ENCODE measurements at regions not wholly inside any gene's neighbourhood (a gene's known extent, or its start where the extent isn't known, plus 50 kb on each side); places are given as distances from the start of the nearest gene placed in this dataset.
A peak's percentile ranks its signal among the peaks of the same experiment; 100 is the strongest.

DNA sequence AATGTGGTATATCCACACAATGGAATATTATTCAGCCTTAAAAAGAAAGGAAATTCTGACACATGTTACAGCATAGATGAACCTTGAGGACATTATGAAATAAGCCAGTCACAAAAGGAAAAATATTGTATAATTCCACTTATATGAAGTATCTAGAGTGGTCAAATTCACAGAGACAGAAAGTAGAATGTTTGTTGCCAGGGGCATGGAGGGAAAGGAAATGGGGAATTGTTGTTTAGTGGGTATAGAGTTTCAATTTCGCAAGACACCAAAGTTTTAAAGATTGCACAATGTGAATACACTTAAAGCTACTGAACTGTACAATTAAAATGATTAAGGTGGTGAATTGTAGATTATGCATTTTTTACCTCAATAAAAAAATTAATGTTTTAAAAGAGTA, 92.9 kb downstream of the TXNL1 start:
- peak; percentile 51 for DNase-seq

- peak; percentile 85 for DNase-seq
Measured at GRCh38 chr18:56542476-56542875, 95.9 kb downstream of the TXNL1 start.

DNA sequence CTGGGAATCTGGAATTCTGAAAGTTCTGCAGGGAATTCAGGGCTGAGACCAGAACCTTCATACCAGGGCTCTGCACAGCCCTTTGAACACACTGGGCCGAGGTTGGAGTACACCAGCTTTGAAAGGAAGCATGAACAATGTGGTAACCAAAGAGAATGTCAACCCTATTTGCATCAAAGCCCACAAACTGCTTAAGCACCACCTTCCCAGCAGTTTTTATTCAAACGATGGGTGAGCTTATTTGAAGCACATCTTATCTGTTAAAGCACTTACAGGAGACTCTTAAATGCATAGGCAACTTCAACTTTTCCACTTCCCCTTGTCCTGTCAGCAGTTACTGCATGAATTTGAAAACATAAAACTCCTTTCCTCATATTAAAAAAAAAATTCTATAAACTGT, 96.6 kb downstream of the TXNL1 start:
- peak; percentile 29 for DNase-seq

DNA sequence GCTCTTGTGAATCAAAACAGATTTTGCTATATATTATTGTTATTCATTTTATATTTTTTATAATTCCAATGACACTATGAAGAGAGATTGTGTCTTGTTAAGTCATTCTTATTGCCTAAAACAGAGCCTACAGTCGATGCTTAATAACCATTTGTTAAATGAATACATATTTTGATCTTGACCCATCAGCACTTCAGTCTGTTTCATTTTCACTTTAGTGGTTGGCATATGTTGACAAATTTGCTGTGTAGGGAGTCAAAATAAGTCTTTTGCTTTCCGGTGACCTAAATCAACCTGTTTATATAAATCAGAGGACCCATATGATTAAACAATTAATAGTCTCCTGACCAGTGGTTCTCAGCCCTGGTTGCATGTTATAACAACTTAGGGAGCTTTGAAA, 97.1 kb downstream of the TXNL1 start:
- DNase-seq: peak; percentile 46

- DNase-seq: no peak
Measured at GRCh38 chr18:56538746-56539145, 99.6 kb downstream of the TXNL1 start.

GRCh38 chr18:56532176-56532840, 106.1 kb downstream of the TXNL1 start:
- peak; percentile 30 for DNase-seq

DNA sequence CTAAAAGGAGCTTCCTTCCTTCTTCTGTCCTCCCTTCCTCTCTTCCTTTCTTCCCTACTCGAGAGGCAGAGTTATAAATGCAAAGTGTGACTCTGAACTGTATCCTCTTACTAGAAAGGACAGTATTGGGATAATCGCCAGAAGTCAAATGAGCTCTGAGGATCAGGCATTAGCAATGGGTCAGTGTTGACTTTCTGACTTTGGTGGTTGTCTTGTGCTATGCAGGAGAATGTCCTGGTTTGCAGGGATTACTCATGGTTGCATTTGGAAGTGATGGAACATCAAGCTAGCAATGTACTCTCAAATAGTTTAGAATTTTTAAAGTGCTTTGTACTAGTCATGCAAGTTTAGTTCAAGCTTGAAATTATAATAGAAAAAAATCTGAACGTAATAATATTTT, 115.6 kb downstream of the TXNL1 start:
- DNase-seq: no peak

GRCh38 chr18:56521263-56521662, 117.1 kb downstream of the TXNL1 start:
- no peak for DNase-seq

GRCh38 chr18:56517761-56518160, 120.6 kb downstream of the TXNL1 start:
- DNase-seq: no peak

- DNase-seq: no peak
Measured at GRCh38 chr18:56517196-56517595, 121.2 kb downstream of the TXNL1 start.

DNA sequence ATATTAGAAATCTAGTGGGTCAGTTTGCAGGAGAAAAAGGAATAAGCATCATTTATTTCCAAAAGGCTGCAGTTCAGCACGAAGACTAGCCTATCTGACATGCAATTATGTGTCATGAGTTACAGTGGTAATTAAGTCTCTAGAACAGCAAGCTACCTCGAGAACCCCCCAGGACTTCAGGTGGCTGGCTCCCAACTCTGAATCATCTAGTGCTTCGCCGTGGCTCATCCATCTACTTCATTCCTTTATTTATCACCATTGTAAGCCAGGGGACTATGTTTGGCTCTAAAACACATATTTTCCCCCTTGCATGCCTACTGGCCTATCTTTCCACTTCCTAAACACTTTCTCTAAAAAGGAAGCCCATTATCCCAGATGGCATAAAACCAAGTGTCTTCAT, 121.6 kb downstream of the TXNL1 start:
- no peak for DNase-seq

DNA sequence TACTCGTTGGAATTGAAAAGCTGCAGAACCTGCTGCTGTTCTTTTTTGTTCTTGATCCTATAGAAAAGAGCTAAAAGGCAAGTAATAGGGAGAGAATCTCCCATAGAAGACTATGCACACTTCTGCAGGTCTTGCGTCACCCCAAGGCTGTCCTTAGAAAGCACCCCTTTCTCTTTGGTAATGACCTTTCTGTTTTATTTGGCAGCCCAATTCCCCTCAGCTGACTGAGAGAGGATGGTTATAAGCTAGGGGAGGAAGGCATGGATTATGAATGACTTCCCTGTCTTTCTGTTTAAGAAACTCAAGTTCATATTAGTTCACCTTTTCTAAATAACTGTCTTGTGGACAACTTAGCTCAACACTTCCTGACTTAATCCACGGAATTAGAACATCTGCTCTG, 122.9 kb downstream of the TXNL1 start:
- peak; percentile 17 for DNase-seq

DNA sequence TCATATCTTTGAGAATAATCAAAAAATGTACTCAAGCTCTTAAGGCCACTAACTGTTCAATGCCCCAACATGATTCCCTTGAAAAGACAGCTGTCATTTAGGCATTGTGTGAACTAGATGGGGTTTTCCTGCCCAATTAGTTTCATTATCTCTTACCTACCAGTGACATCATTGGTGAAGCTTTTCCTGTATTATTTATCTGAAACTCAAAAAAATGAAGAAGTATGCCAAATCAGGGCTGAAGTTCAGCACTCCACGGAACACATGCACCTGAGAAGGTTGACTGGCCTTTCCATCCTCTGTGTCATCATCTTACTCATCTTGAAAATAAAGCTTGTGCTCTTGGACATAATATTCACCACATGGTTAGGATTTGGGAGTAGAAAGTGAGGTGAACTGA, 126.4 kb downstream of the TXNL1 start:
- DNase-seq: peak; percentile 23

GRCh38 chr18:56510108-56510507, 128.3 kb downstream of the TXNL1 start:
- no peak for DNase-seq

DNA sequence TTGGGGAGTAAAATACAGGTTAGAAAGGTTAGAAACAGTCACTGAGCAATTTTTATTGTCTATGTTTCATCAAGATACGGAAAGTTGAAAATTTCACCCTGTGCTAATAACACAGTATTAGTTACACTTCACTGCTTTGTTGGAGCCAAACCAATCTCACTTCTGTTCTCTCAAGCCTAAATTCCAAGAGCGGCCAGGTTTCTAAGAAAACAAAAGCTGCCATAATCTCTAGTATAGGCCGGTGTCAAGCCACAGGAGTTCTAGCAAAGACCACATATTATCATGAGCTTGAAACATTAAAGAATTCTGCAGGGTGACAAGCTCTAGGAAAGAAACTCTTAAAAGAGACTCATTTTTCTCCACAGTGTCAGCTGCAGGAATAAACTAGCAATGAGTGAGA, 128.7 kb downstream of the TXNL1 start:
- DNase-seq: no peak

GRCh38 chr18:56508370-56509036, 129.9 kb downstream of the TXNL1 start:
- DNase-seq: peak; percentile 36

DNA sequence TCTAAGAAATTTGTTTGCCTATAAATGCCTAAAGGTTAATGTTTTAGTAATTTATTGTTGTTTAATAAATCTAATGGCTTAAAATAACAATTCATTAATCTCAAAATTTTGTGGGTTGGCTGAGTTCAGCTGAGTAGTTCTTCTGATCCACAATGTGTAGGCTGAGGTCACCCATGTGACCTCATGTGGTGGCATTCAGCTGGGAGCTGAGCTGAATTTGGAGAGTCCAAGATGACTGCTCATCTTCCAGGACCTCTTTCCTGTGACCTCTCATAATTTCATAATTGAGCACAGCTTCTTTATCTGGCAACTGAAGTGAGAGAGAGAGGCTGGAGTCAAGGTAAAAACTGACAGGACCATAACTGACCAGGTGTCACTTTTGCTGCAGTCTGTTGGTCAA, 132.4 kb downstream of the TXNL1 start:
- DNase-seq: peak; percentile 62

GRCh38 chr18:56505293-56505692, 133.1 kb downstream of the TXNL1 start:
- DNase-seq: no peak

- no peak for DNase-seq
Measured at GRCh38 chr18:56501896-56502295, 136.5 kb downstream of the TXNL1 start.

GRCh38 chr18:56495884-56496283, 142.5 kb downstream of the TXNL1 start:
- DNase-seq: no peak

DNA sequence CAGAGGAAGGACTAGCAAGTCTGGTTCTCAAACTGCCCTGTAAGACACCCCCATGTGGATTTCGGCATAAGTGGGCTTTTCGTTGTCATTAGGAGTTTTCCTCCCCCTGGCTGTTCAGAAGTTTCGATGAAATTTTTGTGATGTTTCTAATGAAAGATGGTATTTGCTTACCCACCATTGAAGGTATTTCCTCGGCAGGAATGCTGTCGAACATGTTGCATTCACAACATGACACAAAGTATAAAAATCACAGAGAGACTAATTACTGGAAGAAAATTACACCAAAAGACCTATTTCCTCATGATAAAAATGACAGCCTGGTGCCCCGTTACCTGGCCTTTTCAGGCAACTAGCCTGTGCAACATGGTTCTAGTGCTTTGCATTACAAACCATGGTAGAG, 144.9 kb downstream of the TXNL1 start:
- DNase-seq: no peak

- DNase-seq: no peak
Measured at GRCh38 chr18:56492136-56492535, 146.3 kb downstream of the TXNL1 start.

DNA sequence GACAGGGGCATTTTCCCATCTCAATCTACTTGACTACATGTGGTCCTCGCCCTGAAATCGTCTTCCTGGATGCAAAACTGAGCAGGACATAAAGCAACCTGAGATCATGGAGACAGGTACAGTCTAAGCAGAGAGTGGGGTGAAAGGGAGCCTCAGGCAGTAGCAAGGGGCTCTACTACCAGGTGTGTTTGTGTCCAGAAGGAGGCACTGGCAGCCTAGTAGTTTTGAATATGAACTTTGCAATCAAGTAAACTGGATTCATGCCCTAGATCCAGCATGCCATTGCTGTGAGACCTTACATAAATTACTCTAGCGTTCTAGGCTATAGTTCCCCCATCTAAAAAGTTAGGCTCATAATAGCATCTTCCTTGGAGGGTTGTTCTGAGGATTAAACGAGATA, 147.4 kb downstream of the TXNL1 start:
- no peak for DNase-seq

GRCh38 chr18:56489893-56490292, 148.5 kb downstream of the TXNL1 start:
- DNase-seq: peak; percentile 34

GRCh38 chr18:56488739-56489138, 149.7 kb downstream of the TXNL1 start:
- DNase-seq: no peak
